HG03175 (cell line): ENCODE measurements at regions not wholly inside any gene's neighbourhood (a gene's known extent, or its start where the extent isn't known, plus 50 kb on each side); places are given as distances from the start of the nearest gene placed in this dataset.
"Not testable (repeated sequence)": the region's sequence is repeated elsewhere in the genome, so short reads cannot be mapped to it uniquely, and the experiment has no call there.

Experiments
- ATAC-seq: cut with Tn5 transposase; IDR thresholded peaks from one replicate; pipeline ENCODE4 v1.9.1; 2021; ENCODE audit warnings: mild to moderate bottlenecking, moderate library complexity; ENCODE audit not compliant: unreplicated experiment

- no peak for ATAC-seq
Observed at GRCh38 chrX:45622042-45622423, 421.4 kb upstream of the DIPK2B start.

GRCh38 chrX:45621376-45622041, 420.8 kb upstream of the DIPK2B start:
- no peak for ATAC-seq

- no peak for ATAC-seq
Observed at GRCh38 chrX:45619290-45619689, 418.6 kb upstream of the DIPK2B start.

GRCh38 chrX:45615591-45615990, 414.9 kb upstream of the DIPK2B start:
- not testable (repeated sequence) for ATAC-seq

GRCh38 chrX:45614853-45615252, 414.2 kb upstream of the DIPK2B start:
- no peak for ATAC-seq

GRCh38 chrX:45602151-45602550, 401.5 kb upstream of the DIPK2B start:
- no peak for ATAC-seq

- no peak for ATAC-seq
Observed at GRCh38 chrX:45601052-45601451, 400.4 kb upstream of the DIPK2B start.

- no peak for ATAC-seq
Observed at GRCh38 chrX:45598861-45599260, 398.2 kb upstream of the DIPK2B start.

GRCh38 chrX:45596188-45596808, 395.6 kb upstream of the DIPK2B start:
- ATAC-seq: no peak

GRCh38 chrX:45592101-45592500, 391.4 kb upstream of the DIPK2B start:
- no peak for ATAC-seq

- ATAC-seq: no peak
Observed at GRCh38 chrX:45591650-45592049, 391.0 kb upstream of the DIPK2B start.

- no peak for ATAC-seq
Observed at GRCh38 chrX:45584717-45585116, 384.0 kb upstream of the DIPK2B start.

GRCh38 chrX:45577361-45577760, 376.7 kb upstream of the DIPK2B start:
- ATAC-seq: no peak

GRCh38 chrX:45571453-45571852, 370.8 kb upstream of the DIPK2B start:
- no peak for ATAC-seq

- no peak for ATAC-seq
Observed at GRCh38 chrX:45566456-45566855, 365.8 kb upstream of the DIPK2B start.

- no peak for ATAC-seq
Observed at GRCh38 chrX:45557387-45557786, 356.7 kb upstream of the DIPK2B start.

- no peak for ATAC-seq
Observed at GRCh38 chrX:45554736-45555135, 354.1 kb upstream of the DIPK2B start.

GRCh38 chrX:45553417-45553816, 352.7 kb upstream of the DIPK2B start:
- ATAC-seq: no peak

GRCh38 chrX:45546697-45547096, 346.0 kb upstream of the DIPK2B start:
- ATAC-seq: not testable (repeated sequence)

- no peak for ATAC-seq
Observed at GRCh38 chrX:45540181-45540580, 339.5 kb upstream of the DIPK2B start.

GRCh38 chrX:45537936-45538335, 337.3 kb upstream of the DIPK2B start:
- ATAC-seq: no peak

- ATAC-seq: no peak
Observed at GRCh38 chrX:45527834-45528233, 327.2 kb upstream of the DIPK2B start.

- no peak for ATAC-seq
Observed at GRCh38 chrX:45524805-45525204, 324.1 kb upstream of the DIPK2B start.
